Thoracic aorta (tissue), 2 donors: ENCODE measurements at regions not wholly inside any gene's neighbourhood (a gene's known extent, or its start where the extent isn't known, plus 50 kb on each side); places are given as distances from the start of the nearest gene placed in this dataset.

Experiments
- ATAC-seq: fragments of 150-250 bp; one replicate; pipeline ENCODE4 v1.8.0; 2017; ENCODE audit warnings: low read depth; ENCODE audit not compliant: insufficient number of reproducible peaks, low FRiP score
- DNase-seq: peaks from one replicate; pipeline ENCODE4 v3.0.0-alpha.2; 2020; ENCODE audit warnings: low spot score
- H3K27ac ChIP-seq, 2 donors: fragments of 200-600 bp; sonication (generic); 1 replicate in 1 of 2; 2 replicates in 1 of 2; pipeline ENCODE4 v1.5.1; 2016; ENCODE audit warnings: mild to moderate bottlenecking in 2 of 2, moderate library complexity in 2 of 2
- H3K27me3 ChIP-seq: fragments of 200-600 bp; sonication (generic); replicated peaks from 2 replicates; pipeline ENCODE4 v1.6.0; 2016; ENCODE audit warnings: mild to moderate bottlenecking; ENCODE audit not compliant: insufficient read depth
- H3K36me3 ChIP-seq: fragments of 200-600 bp; sonication (generic); one replicate; pipeline ENCODE4 v1.5.1; 2016
- H3K4me1 ChIP-seq, 2 donors: fragments of 200-600 bp; sonication (generic); 1 replicate in 1 of 2; 2 replicates in 1 of 2; pipeline versions ENCODE4 v1.5.1 to v1.6.0; 2016; ENCODE audit warnings: low read depth in 2 of 2, mild to moderate bottlenecking in 1 of 2; ENCODE audit not compliant: control insufficient read depth in 1 of 2
- H3K4me3 ChIP-seq: fragments of 200-600 bp; sonication (generic); 2 replicates; pipeline ENCODE4 v1.5.1; 2016; ENCODE audit warnings: mild to moderate bottlenecking
- H3K9me3 ChIP-seq: fragments of 200-600 bp; sonication (generic); 2 replicates; pipeline ENCODE4 v1.5.1; 2016
- CTCF ChIP-seq: fragments of 200-600 bp; sonication (generic); IDR thresholded peaks from one replicate; pipeline ENCODE4 v1.5.1; 2019; ENCODE audit warnings: antibody characterized with exemption

- Histone ChIP-seq H3K27me3 (no peaks in the 10 kb centered on the region), H3K36me3 (no peaks in the 10 kb centered on the region)
- ATAC-seq: no peak
Measured at GRCh38 chr2:129189617-129190319, 789.7 kb upstream of the RAB6C start.

GRCh38 chr2:129190494-129190893, 789.0 kb upstream of the RAB6C start:
- Histone ChIP-seq H3K27ac (no peak overlapping the region), H3K9me3 (no peaks in the 10 kb centered on the region), H3K4me1 (no peaks in the 10 kb centered on the region), H3K27me3 (no peaks in the 10 kb centered on the region), H3K36me3 (no peaks in the 10 kb centered on the region), H3K4me3 (no peak overlapping the region)
- no peak for ATAC-seq
- no peak for TF ChIP-seq CTCF
- no peak for DNase-seq

More at GRCh38 chr2:129189617-129190319, 789.7 kb upstream of the RAB6C start:
- no peak overlapping the region for H3K27ac ChIP-seq
- H3K4me3 ChIP-seq: no peak overlapping the region
- no peak for DNase-seq
- no peaks in the 10 kb centered on the region for H3K9me3 ChIP-seq
- no peaks in the 10 kb centered on the region for H3K4me1 ChIP-seq
- TF ChIP-seq CTCF: no peak

GRCh38 chr2:129191530-129191929, 787.9 kb upstream of the RAB6C start:
- H3K27ac ChIP-seq: no peak overlapping the region
- no peak for ATAC-seq
- no peaks in the 10 kb centered on the region for H3K9me3 ChIP-seq
- no peaks in the 10 kb centered on the region for H3K4me1 ChIP-seq
- no peaks in the 10 kb centered on the region for H3K27me3 ChIP-seq
- no peak for TF ChIP-seq CTCF
- no peak for DNase-seq
- H3K36me3 ChIP-seq: no peaks in the 10 kb centered on the region
- H3K4me3 ChIP-seq: no peak overlapping the region

- H3K4me1 ChIP-seq: no peaks in the 10 kb centered on the region
- H3K27ac ChIP-seq: no peak overlapping the region
- no peak for TF ChIP-seq CTCF
- H3K36me3 ChIP-seq: no peaks in the 10 kb centered on the region
- no peak for DNase-seq
- no peaks in the 10 kb centered on the region for H3K9me3 ChIP-seq
- no peak overlapping the region for H3K4me3 ChIP-seq
- no peaks in the 10 kb centered on the region for H3K27me3 ChIP-seq
- ATAC-seq: no peak
Measured at GRCh38 chr2:129192117-129192516, 787.3 kb upstream of the RAB6C start.

- Histone ChIP-seq H3K4me3 (no peak overlapping the region), H3K27me3 (no peaks in the 10 kb centered on the region), H3K27ac (no peak overlapping the region), H3K36me3 (no peaks in the 10 kb centered on the region), H3K9me3 (no peaks in the 10 kb centered on the region), H3K4me1 (no peaks in the 10 kb centered on the region)
- no peak for DNase-seq
- no peak for TF ChIP-seq CTCF
- ATAC-seq: no peak
Measured at GRCh38 chr2:129192841-129193253, 786.6 kb upstream of the RAB6C start.
